ENCODE measurements at regions not wholly inside any gene's neighbourhood (a gene's known extent, or its start where the extent isn't known, plus 50 kb on each side); places are given as distances from the start of the nearest gene placed in this dataset.

- no peak for TF ChIP-seq BHLHE40 (IDR thresholded peaks at IDR 0.05; ENCODE audit: low read depth, low read length)
- TF ChIP-seq, protein P1, sequence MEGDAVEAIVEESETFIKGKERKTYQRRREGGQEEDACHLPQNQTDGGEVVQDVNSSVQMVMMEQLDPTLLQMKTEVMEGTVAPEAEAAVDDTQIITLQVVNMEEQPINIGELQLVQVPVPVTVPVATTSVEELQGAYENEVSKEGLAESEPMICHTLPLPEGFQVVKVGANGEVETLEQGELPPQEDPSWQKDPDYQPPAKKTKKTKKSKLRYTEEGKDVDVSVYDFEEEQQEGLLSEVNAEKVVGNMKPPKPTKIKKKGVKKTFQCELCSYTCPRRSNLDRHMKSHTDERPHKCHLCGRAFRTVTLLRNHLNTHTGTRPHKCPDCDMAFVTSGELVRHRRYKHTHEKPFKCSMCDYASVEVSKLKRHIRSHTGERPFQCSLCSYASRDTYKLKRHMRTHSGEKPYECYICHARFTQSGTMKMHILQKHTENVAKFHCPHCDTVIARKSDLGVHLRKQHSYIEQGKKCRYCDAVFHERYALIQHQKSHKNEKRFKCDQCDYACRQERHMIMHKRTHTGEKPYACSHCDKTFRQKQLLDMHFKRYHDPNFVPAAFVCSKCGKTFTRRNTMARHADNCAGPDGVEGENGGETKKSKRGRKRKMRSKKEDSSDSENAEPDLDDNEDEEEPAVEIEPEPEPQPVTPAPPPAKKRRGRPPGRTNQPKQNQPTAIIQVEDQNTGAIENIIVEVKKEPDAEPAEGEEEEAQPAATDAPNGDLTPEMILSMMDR (conservative IDR thresholded peaks at IDR 0.05; ENCODE audit: low read depth, low read length), result no peak
- TF ChIP-seq NFE2L2 (IDR thresholded peaks at IDR 0.05; ENCODE audit: low read depth, low read length), result no peak
- no peak for TF ChIP-seq USF2 (IDR thresholded peaks at IDR 0.05; ENCODE audit: low read depth, low read length)
- TF ChIP-seq RCOR1 (IDR thresholded peaks at IDR 0.05; ENCODE audit: insufficient replicate concordance, low read length), result no peak
- no peak for TF ChIP-seq CEBPB (IDR thresholded peaks at IDR 0.05; ENCODE audit: low read depth, low read length)
- TF ChIP-seq MXI1 (IDR thresholded peaks at IDR 0.05; ENCODE audit: borderline replicate concordance, low read depth, low read length), result no peak
- no peak for TF ChIP-seq RFX5 (IDR thresholded peaks at IDR 0.05; ENCODE audit: low read depth, low read length)
- TF ChIP-seq SMC3 (IDR thresholded peaks at IDR 0.05; ENCODE audit: low read depth, low read length), result no peak
- no peak for TF ChIP-seq POLR2A (IDR thresholded peaks at IDR 0.05; ENCODE audit: low read depth, low read length)
- no peak for TF ChIP-seq MAZ (IDR thresholded peaks at IDR 0.05; ENCODE audit: borderline replicate concordance, low read depth, low read length)
- no peak for TF ChIP-seq MAFK (IDR thresholded peaks at IDR 0.05; ENCODE audit: low read depth, low read length)
Measured at GRCh38 chr4:38323141-38323641, 340.8 kb upstream of the KLF3 start.

All from IMR-90 (cell line).